GM18951 (cell line): ENCODE measurements at regions not wholly inside any gene's neighbourhood (a gene's known extent, or its start where the extent isn't known, plus 50 kb on each side); places are given as distances from the start of the nearest gene placed in this dataset.

ENCODE experiments used
- POLR2A ChIP-seq: IDR thresholded peaks from 4 replicates; pipeline ENCODE4 v1.6.1; 2011; ENCODE audit warnings: mild to moderate bottlenecking; ENCODE audit not compliant: insufficient read length, insufficient read depth; ENCODE audit errors: extremely low read depth
- in situ Hi-C: fragments of 300-500 bp; cut with MboI; formaldehyde crosslinking; loops from one replicate; pipeline ENCODE4 v1.12.0; 2022; ENCODE audit warnings: low sequenced_read_pairs, mixed read lengths, inconsistent platforms; ENCODE audit not compliant: unreplicated experiment

- TF ChIP-seq POLR2A, result no peak
- in situ Hi-C loops, result no loop called here
These were observed 301.1 kb upstream of the KAZN start for GRCh38 chr1:14297356-14297755.

GRCh38 chr1:14298806-14299205 is 299.7 kb upstream of the KAZN start:
- no peak for TF ChIP-seq POLR2A
- in situ Hi-C loops, result no loop called here

- in situ Hi-C loops, result no loop called here
- TF ChIP-seq POLR2A, result no peak
These were observed 297.3 kb upstream of the KAZN start for GRCh38 chr1:14300991-14301703.

GRCh38 chr1:14301704-14302024 is 296.8 kb upstream of the KAZN start:
- no peak for TF ChIP-seq POLR2A
- in situ Hi-C loops, result no loop called here

- no peak for TF ChIP-seq POLR2A
- in situ Hi-C loops, result no loop called here
These were observed 296.5 kb upstream of the KAZN start for GRCh38 chr1:14302025-14302424.

GRCh38 chr1:14303011-14303410 is 295.5 kb upstream of the KAZN start:
- in situ Hi-C loops, result no loop called here
- TF ChIP-seq POLR2A, result no peak

GRCh38 chr1:14304381-14304865 is 294.1 kb upstream of the KAZN start:
- in situ Hi-C loops, result no loop called here
- TF ChIP-seq POLR2A, result no peak

GRCh38 chr1:14308460-14308859 is 290.0 kb upstream of the KAZN start:
- in situ Hi-C loops, result no loop called here
- no peak for TF ChIP-seq POLR2A

GRCh38 chr1:14309984-14310383 is 288.5 kb upstream of the KAZN start:
- no peak for TF ChIP-seq POLR2A
- in situ Hi-C loops, result no loop called here

GRCh38 chr1:14310476-14310875 is 288.0 kb upstream of the KAZN start:
- no peak for TF ChIP-seq POLR2A
- in situ Hi-C loops, result no loop called here

- in situ Hi-C loops, result no loop called here
These were observed 284.6 kb upstream of the KAZN start for GRCh38 chr1:14313731-14314431.

GRCh38 chr1:14318830-14319229 is 279.7 kb upstream of the KAZN start:
- in situ Hi-C loops, result no loop called here
- no peak for TF ChIP-seq POLR2A

More at GRCh38 chr1:14313731-14314431, 284.6 kb upstream of the KAZN start:
- no peak for TF ChIP-seq POLR2A

GRCh38 chr1:14320518-14320917 is 278.0 kb upstream of the KAZN start:
- TF ChIP-seq POLR2A, result no peak
- in situ Hi-C loops, result no loop called here

GRCh38 chr1:14320986-14321385 is 277.5 kb upstream of the KAZN start:
- TF ChIP-seq POLR2A, result no peak

GRCh38 chr1:14321422-14321821 is 277.1 kb upstream of the KAZN start:
- in situ Hi-C loops, result no loop called here
- TF ChIP-seq POLR2A, result no peak

More at GRCh38 chr1:14320986-14321385, 277.5 kb upstream of the KAZN start:
- in situ Hi-C loops, result no loop called here
